Upper lobe of left lung (tissue), 4 donors: ENCODE measurements at regions not wholly inside any gene's neighbourhood (a gene's known extent, or its start where the extent isn't known, plus 50 kb on each side); places are given as distances from the start of the nearest gene placed in this dataset.

Source experiments
- EP300 ChIP-seq, 4 donors: sonication (generic); formaldehyde crosslinking; IDR thresholded peaks; one replicate each; pipeline ENCODE4 v1.5.1; 2017; ENCODE audit warnings: antibody characterized with exemption in 4 of 4, control low read depth in 2 of 4
- TF ChIP-seq, protein P1 (sequence below), 6 experiments: fragments of 450-650 bp in 4 of 6; fragments of 200-600 bp in 2 of 6; sonication (generic) in 2 of 6; IDR thresholded peaks; one replicate each; pipeline ENCODE4 v1.5.1; 2016 to 2019; ENCODE audit warnings: antibody characterized with exemption in 6 of 6

DNA sequence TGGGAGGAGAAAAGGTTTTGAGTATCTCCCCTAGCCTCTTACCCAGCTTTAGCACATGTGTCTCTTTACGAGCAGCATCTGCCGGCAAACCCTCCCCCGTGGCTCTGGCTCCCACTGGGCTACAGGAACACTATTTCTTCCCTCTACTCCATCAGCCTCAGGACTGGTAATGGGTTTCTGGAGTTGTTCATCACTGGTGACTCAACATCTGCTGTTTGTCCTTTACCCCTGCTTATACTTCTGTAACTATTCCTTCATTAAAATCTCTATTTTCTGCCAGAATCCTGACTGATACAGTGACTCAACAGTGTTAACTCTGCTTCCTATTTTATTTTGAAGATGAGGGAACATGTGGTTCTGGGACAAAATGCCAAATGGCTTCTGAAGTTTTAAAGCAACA, 437.3 kb upstream of the HTR2A start:
- TF ChIP-seq EP300 (IDR thresholded peaks at IDR 0.05), result no peak
- TF ChIP-seq, protein P1, sequence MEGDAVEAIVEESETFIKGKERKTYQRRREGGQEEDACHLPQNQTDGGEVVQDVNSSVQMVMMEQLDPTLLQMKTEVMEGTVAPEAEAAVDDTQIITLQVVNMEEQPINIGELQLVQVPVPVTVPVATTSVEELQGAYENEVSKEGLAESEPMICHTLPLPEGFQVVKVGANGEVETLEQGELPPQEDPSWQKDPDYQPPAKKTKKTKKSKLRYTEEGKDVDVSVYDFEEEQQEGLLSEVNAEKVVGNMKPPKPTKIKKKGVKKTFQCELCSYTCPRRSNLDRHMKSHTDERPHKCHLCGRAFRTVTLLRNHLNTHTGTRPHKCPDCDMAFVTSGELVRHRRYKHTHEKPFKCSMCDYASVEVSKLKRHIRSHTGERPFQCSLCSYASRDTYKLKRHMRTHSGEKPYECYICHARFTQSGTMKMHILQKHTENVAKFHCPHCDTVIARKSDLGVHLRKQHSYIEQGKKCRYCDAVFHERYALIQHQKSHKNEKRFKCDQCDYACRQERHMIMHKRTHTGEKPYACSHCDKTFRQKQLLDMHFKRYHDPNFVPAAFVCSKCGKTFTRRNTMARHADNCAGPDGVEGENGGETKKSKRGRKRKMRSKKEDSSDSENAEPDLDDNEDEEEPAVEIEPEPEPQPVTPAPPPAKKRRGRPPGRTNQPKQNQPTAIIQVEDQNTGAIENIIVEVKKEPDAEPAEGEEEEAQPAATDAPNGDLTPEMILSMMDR (IDR thresholded peaks at IDR 0.05), result no peak
